ENCODE measurements at regions not wholly inside any gene's neighbourhood (a gene's known extent, or its start where the extent isn't known, plus 50 kb on each side); places are given as distances from the start of the nearest gene placed in this dataset.

DNA sequence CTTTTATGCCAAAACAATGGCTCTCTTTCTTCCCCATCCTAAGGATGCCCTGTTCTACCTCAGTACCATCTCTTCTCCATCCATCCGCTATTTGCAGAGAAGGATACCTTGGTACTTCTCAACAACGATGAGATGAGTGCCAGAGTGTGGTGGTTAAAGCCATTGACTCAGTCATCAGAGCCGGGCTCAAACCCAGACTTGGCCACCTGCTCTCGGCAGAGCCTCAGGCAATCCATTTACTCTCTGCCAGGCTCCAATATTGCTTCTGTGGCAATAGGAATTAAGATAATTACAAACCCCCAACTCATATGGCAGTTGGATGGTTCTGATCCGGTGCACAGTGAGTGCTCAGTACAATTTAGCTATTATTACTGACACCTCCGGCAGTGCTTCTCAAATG, 121.3 kb downstream of the PRLHR start:
- TF ChIP-seq, protein P1, sequence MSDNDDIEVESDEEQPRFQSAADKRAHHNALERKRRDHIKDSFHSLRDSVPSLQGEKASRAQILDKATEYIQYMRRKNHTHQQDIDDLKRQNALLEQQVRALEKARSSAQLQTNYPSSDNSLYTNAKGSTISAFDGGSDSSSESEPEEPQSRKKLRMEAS (IDR thresholded peaks at IDR 0.05), result no peak
- no peak for TF ChIP-seq EGR1 (IDR thresholded peaks at IDR 0.05)
- no peak for TF ChIP-seq CREB1 (IDR thresholded peaks at IDR 0.05; ENCODE audit: low read depth)
- no peak for TF ChIP-seq FOXM1 (IDR thresholded peaks at IDR 0.05; ENCODE audit: borderline replicate concordance, low read depth)
- TF ChIP-seq, protein P2, sequence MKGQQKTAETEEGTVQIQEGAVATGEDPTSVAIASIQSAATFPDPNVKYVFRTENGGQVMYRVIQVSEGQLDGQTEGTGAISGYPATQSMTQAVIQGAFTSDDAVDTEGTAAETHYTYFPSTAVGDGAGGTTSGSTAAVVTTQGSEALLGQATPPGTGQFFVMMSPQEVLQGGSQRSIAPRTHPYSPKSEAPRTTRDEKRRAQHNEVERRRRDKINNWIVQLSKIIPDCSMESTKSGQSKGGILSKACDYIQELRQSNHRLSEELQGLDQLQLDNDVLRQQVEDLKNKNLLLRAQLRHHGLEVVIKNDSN (IDR thresholded peaks at IDR 0.05), result no peak
- no peak for TF ChIP-seq NFIC (IDR thresholded peaks at IDR 0.05)
- no peak for TF ChIP-seq ZBTB7A (IDR thresholded peaks at IDR 0.05; ENCODE audit: low read depth)
- no peak for TF ChIP-seq TAF1 (IDR thresholded peaks at IDR 0.05; ENCODE audit: low read depth)

DNA sequence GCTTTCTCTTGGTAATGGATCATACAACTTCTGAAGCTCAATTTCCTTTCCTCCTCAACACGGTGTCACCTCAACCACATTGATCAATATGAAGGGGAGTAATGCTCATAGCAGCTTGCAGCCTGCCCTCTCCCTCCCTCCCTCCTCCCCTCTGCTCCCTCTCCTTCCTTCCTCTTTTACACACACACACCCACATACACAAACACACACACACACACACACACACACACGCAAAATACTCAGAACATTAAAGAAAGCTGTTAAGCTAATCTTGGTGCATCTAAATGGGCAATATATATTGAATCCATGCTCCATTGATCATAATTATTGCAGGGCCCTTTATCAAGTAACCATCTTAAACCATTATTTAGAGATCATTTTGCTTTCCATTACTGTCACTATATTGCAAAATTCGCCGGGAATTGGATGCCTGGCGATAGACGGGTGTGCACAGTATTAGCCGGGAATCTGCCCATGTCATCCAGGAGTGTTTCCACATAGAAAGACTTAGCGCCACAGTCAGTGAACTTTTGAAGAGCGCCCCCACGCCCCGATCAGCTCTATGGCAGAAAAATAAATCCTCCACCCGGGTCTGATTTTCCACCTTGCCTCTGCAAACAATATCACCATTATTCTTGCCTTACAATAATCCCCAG, 122.0 kb downstream of the PRLHR start:
- TF ChIP-seq, protein P3, sequence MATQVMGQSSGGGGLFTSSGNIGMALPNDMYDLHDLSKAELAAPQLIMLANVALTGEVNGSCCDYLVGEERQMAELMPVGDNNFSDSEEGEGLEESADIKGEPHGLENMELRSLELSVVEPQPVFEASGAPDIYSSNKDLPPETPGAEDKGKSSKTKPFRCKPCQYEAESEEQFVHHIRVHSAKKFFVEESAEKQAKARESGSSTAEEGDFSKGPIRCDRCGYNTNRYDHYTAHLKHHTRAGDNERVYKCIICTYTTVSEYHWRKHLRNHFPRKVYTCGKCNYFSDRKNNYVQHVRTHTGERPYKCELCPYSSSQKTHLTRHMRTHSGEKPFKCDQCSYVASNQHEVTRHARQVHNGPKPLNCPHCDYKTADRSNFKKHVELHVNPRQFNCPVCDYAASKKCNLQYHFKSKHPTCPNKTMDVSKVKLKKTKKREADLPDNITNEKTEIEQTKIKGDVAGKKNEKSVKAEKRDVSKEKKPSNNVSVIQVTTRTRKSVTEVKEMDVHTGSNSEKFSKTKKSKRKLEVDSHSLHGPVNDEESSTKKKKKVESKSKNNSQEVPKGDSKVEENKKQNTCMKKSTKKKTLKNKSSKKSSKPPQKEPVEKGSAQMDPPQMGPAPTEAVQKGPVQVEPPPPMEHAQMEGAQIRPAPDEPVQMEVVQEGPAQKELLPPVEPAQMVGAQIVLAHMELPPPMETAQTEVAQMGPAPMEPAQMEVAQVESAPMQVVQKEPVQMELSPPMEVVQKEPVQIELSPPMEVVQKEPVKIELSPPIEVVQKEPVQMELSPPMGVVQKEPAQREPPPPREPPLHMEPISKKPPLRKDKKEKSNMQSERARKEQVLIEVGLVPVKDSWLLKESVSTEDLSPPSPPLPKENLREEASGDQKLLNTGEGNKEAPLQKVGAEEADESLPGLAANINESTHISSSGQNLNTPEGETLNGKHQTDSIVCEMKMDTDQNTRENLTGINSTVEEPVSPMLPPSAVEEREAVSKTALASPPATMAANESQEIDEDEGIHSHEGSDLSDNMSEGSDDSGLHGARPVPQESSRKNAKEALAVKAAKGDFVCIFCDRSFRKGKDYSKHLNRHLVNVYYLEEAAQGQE (IDR thresholded peaks at IDR 0.05; ENCODE audit: low read depth), result no peak
- no peak for TF ChIP-seq TEAD4 (IDR thresholded peaks at IDR 0.05)
- no peak for TF ChIP-seq EGR1 (IDR thresholded peaks at IDR 0.05)
- TF ChIP-seq RAD21 (IDR thresholded peaks at IDR 0.05; ENCODE audit: low read depth), result no peak
- TF ChIP-seq EP300 (IDR thresholded peaks at IDR 0.05; ENCODE audit: borderline replicate concordance), result no peak
- TF ChIP-seq, protein P1 (IDR thresholded peaks at IDR 0.05), result no peak
- no peak for TF ChIP-seq CREB1 (IDR thresholded peaks at IDR 0.05; ENCODE audit: low read depth)
- TF ChIP-seq NFIC (IDR thresholded peaks at IDR 0.05), result no peak
- no peak for TF ChIP-seq YY1 (IDR thresholded peaks at IDR 0.05; ENCODE audit: low read depth)
- TF ChIP-seq FOXM1 (IDR thresholded peaks at IDR 0.05; ENCODE audit: borderline replicate concordance, low read depth), result no peak
- no peak for TF ChIP-seq TAF1 (IDR thresholded peaks at IDR 0.05; ENCODE audit: low read depth)
- TF ChIP-seq, protein P2 (IDR thresholded peaks at IDR 0.05), result no peak
- no peak for TF ChIP-seq TCF12 (IDR thresholded peaks at IDR 0.05; ENCODE audit: low read depth)

DNA sequence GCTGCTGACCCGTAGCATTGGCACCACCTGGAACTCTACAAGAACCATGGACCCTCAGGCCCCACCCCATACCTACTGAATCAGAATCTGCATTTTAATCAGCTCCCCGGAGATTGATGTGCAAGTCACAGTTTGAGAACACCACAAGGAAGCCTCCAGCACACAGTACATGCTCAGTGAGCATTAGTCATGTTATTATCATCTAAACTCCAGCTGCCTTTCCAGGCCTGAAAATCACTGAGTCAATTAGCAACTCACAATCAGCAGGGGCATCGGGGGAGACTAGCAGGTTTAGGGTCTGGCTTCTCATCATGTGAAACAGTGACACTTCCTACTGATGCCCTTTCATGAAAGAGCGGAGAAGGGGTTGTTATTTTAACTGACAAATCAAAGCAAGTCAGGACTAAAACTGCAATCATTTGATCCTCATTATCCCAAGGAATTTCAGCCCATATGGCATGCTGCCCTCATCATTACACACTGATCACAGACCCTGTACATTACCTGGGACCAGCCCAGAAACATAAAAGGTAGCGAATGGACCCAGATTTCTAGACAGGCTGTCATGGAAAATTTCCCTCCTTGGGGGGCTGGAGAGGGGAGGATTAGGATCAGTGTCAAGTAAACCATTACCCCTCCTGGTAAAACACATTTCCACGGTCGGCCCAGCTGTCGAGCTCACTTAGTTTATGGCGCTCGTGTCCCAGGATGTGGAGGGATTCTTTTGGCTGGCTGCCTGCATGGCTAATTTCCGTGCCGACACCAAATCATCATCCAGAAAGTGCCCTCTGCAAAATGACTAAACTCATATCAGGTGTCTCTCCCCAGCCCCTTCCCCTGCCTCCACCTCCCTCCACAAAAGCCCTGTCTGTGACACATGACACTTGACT, 122.8 kb downstream of the PRLHR start:
- no peak for TF ChIP-seq YY1 (IDR thresholded peaks at IDR 0.05; ENCODE audit: low read depth)
- no peak for TF ChIP-seq ZBTB7A (IDR thresholded peaks at IDR 0.05; ENCODE audit: low read depth)
- TF ChIP-seq TAF1 (IDR thresholded peaks at IDR 0.05; ENCODE audit: low read depth), result no peak
- TF ChIP-seq TCF12 (IDR thresholded peaks at IDR 0.05; ENCODE audit: low read depth), result no peak
- TF ChIP-seq TEAD4 (IDR thresholded peaks at IDR 0.05), result no peak
- TF ChIP-seq, protein P1 (IDR thresholded peaks at IDR 0.05), result no peak
- TF ChIP-seq, protein P2 (IDR thresholded peaks at IDR 0.05), result no peak
- no peak for TF ChIP-seq RAD21 (IDR thresholded peaks at IDR 0.05; ENCODE audit: low read depth)
- no peak for TF ChIP-seq NFIC (IDR thresholded peaks at IDR 0.05)
- TF ChIP-seq CEBPB (IDR thresholded peaks at IDR 0.05), result no peak
- no peak for TF ChIP-seq FOXM1 (IDR thresholded peaks at IDR 0.05; ENCODE audit: borderline replicate concordance, low read depth)
- TF ChIP-seq, protein P3 (IDR thresholded peaks at IDR 0.05; ENCODE audit: low read depth), result no peak
- TF ChIP-seq CREB1 (IDR thresholded peaks at IDR 0.05; ENCODE audit: low read depth), result no peak
- TF ChIP-seq EGR1 (IDR thresholded peaks at IDR 0.05), result no peak
- TF ChIP-seq EP300 (IDR thresholded peaks at IDR 0.05; ENCODE audit: borderline replicate concordance), result no peak

DNA sequence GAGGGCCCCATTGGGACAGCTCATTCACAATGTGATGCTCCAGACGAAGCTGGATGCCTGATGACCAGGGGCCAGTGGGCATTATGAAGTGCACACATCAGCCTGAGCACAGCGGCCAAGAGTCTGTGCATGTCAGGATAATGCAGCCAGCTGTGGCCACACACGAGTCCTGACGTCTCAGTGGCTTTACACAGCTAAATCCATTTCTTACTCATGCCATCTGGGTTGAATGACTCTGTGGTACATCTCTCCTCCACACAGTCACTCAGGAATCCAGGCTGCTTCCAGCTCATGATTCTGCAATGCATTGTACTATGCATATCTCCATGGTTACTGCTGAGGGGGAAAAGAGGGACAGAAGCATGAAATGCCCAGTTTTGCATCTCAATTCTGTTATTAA, 123.6 kb downstream of the PRLHR start:
- TF ChIP-seq TAF1 (IDR thresholded peaks at IDR 0.05; ENCODE audit: low read depth), result no peak
- TF ChIP-seq, protein P3 (IDR thresholded peaks at IDR 0.05; ENCODE audit: low read depth), result no peak
- TF ChIP-seq TCF12 (IDR thresholded peaks at IDR 0.05; ENCODE audit: low read depth), result no peak
- no peak for TF ChIP-seq RAD21 (IDR thresholded peaks at IDR 0.05; ENCODE audit: low read depth)
- TF ChIP-seq CREB1 (IDR thresholded peaks at IDR 0.05; ENCODE audit: low read depth), result no peak
- TF ChIP-seq, protein P2 (IDR thresholded peaks at IDR 0.05), result no peak
- TF ChIP-seq EP300 (IDR thresholded peaks at IDR 0.05; ENCODE audit: borderline replicate concordance), result no peak
- TF ChIP-seq CEBPB (IDR thresholded peaks at IDR 0.05), result no peak
- no peak for TF ChIP-seq TEAD4 (IDR thresholded peaks at IDR 0.05)
- no peak for TF ChIP-seq ZBTB7A (IDR thresholded peaks at IDR 0.05; ENCODE audit: low read depth)
